NCI-H187 (cell line): ENCODE measurements at regions not wholly inside any gene's neighbourhood (a gene's known extent, or its start where the extent isn't known, plus 50 kb on each side); places are given as distances from the start of the nearest gene placed in this dataset.
A peak's percentile ranks its signal among the peaks of the same experiment; 100 is the strongest.
"Not testable (repeated sequence)": the region's sequence is repeated elsewhere in the genome, so short reads cannot be mapped to it uniquely, and the experiment has no call there.

Experiments
- DNase-seq, 2 experiments: peaks; one replicate each; lab custom pipeline; 2025; lab: John Stamatoyannopoulos, UW

GRCh38 chr17:20842012-20842411, 200.8 kb downstream of the USP22 start:
- not testable (repeated sequence) for DNase-seq

- DNase-seq = not testable (repeated sequence)
These were observed 199.6 kb downstream of the USP22 start for GRCh38 chr17:20843261-20843660.

- not testable (repeated sequence) for DNase-seq
These were observed 198.8 kb downstream of the USP22 start for GRCh38 chr17:20843799-20844553.

GRCh38 chr17:20848869-20849443, 193.9 kb downstream of the USP22 start:
- not testable (repeated sequence) for DNase-seq

- not testable (repeated sequence) for DNase-seq
These were observed 191.1 kb downstream of the USP22 start for GRCh38 chr17:20851591-20852238.

GRCh38 chr17:20852239-20852989, 190.4 kb downstream of the USP22 start:
- peak in 1 of 2 experiments; percentile 12 for DNase-seq

GRCh38 chr17:20852990-20853370, 189.8 kb downstream of the USP22 start:
- no peak for DNase-seq

GRCh38 chr17:20855910-20856470, 186.8 kb downstream of the USP22 start:
- not testable (repeated sequence) for DNase-seq

- DNase-seq = not testable (repeated sequence)
These were observed 176.2 kb downstream of the USP22 start for GRCh38 chr17:20866444-20867209.

- DNase-seq = not testable (repeated sequence)
These were observed 175.3 kb downstream of the USP22 start for GRCh38 chr17:20867436-20867937.

- DNase-seq = not testable (repeated sequence)
These were observed 174.7 kb downstream of the USP22 start for GRCh38 chr17:20867938-20868661.

- DNase-seq = not testable (repeated sequence)
These were observed 174.2 kb downstream of the USP22 start for GRCh38 chr17:20868662-20869007.

- DNase-seq = not testable (repeated sequence)
These were observed 169.6 kb downstream of the USP22 start for GRCh38 chr17:20873173-20873572.

- not testable (repeated sequence) for DNase-seq
These were observed 169.0 kb downstream of the USP22 start for GRCh38 chr17:20873688-20874328.

- DNase-seq = not testable (repeated sequence)
These were observed 165.4 kb downstream of the USP22 start for GRCh38 chr17:20877384-20877783.

GRCh38 chr17:20890338-20890737, 152.5 kb downstream of the USP22 start:
- no peak for DNase-seq

GRCh38 chr17:20895426-20895825, 147.4 kb downstream of the USP22 start:
- not testable (repeated sequence) for DNase-seq

- no peak for DNase-seq
These were observed 146.6 kb downstream of the USP22 start for GRCh38 chr17:20896153-20896649.

- DNase-seq = not testable (repeated sequence)
These were observed 144.1 kb downstream of the USP22 start for GRCh38 chr17:20898726-20899125.

- DNase-seq = not testable (repeated sequence)
These were observed 140.3 kb downstream of the USP22 start for GRCh38 chr17:20902496-20902895.
